ENCODE measurements at regions not wholly inside any gene's neighbourhood (a gene's known extent, or its start where the extent isn't known, plus 50 kb on each side); places are given as distances from the start of the nearest gene placed in this dataset.

- DNase-seq: no peak
These were observed 326.8 kb upstream of the SLC30A5 start for GRCh38 chr5:68766952-68767464.

- peak; percentile 24 for DNase-seq
These were observed 323.3 kb upstream of the SLC30A5 start for GRCh38 chr5:68770551-68770950.

DNA sequence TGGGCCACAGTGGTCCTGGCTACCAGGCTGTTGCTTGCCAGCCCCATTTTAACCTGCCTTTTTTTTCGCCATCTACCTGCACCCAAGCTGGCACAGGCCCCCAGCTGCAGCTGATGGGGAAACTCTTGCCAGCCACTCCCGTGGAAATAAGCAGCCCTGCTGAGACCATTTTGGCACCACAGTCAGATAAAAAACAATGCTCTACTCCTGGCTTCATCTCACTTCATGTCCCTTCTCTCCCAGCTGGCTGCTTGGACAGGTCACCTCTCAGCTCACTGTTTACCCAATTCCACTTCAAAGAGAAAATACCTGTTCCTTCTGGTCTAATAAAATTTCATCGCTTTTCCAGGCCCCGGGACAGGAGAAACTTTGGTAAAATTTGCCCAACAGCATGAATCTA lies 322.6 kb upstream of the SLC30A5 start:
- DNase-seq: no peak

DNA sequence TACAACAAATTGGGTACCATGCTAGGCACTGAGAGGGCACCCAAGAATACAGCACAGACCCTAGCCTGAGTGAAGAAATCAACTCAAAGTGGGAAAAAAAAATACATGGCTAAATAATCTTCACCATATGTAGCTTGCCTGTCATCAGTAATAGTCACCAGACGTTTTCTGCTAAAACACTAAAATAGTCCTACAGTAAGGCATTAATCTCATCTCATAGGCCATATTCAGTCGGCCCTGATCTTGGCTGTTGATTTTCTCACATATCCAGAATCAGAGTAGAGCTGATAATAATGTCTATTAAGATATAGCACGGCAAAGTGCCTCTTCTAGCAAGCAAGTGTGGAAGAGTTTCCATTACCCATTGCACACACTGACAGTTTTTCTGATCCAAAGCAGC lies 322.1 kb upstream of the SLC30A5 start:
- peak; percentile 29 for DNase-seq

DNA sequence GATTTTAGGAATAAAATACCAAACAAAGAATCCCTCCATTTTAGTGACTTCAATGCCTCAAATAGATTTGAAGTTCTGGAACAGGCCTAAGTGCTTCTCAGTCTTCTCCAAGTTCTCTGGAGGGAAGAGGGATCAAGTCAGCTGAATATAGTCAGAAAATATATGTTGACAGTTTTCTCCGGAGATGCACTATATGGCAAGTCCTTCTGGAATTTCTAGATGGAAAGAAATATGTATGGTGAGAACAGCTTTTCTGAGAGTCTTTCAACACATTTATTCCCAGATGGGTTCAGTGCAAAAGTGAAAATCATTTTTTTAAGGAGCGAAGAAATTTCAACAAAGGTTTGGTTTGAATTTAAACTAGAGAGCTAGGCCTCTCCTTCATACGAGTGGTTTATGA lies 317.4 kb upstream of the SLC30A5 start:
- no peak for DNase-seq

DNA sequence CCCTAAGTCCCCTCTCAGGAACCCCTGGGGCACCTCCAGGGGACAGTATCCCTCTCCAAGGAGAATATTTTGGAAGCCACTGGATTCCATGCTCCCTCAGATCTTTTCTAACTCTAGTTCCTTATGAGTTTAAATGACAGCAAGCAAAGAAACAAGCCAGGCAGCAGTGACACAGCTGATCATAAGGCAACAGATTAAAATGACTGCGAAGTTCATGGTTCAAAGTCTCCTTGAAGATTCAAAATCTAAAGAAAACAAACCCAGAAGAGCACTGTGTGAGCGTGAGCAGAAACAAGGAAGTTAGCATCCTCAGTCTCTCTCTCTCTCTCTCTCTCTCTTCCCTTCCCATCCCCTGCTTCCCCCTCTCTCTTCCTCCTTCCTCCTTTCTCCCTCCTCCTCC lies 316.7 kb upstream of the SLC30A5 start:
- no peak for DNase-seq

DNA sequence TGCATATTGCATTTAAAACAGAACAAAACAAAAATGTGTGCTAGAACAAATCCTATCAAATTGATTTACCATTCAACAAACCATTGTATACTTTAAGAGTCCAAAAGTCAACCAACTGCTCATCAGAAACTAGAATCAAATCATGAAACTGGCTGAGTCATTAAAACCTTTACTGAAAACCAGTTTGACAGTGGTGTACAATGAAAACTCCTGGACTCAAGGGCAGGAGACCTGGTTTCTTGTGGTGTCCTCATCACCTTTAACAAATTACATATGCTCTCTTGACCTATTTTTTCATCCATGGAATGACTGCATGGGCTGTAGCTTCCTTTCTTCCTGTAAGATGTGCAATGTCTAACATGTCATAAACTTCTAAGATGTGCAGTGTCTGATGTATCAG lies 315.3 kb upstream of the SLC30A5 start:
- no peak for DNase-seq

GRCh38 chr5:68780299-68780955 lies 313.4 kb upstream of the SLC30A5 start:
- DNase-seq: no peak

GRCh38 chr5:68793074-68793473 lies 300.7 kb upstream of the SLC30A5 start:
- DNase-seq: no peak

DNA sequence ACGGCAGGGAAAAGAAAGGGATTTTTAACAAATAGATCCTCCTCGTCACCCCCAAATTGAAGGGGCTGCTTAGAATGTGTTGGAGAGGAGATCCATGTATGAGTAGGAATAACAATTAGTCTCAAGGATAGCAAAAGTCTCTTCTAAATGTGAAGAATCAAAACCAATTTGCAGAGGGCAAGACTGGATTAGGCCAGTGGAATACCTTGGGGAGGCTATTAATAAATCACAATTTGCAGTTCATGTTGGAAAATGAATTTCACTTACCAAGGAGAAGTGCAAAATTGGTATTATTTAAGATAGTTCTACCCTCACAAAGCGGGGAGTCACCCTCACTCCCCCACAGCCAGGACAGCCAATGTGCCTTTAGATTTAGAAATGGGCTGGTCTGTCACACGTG lies 299.8 kb upstream of the SLC30A5 start:
- DNase-seq: no peak

DNA sequence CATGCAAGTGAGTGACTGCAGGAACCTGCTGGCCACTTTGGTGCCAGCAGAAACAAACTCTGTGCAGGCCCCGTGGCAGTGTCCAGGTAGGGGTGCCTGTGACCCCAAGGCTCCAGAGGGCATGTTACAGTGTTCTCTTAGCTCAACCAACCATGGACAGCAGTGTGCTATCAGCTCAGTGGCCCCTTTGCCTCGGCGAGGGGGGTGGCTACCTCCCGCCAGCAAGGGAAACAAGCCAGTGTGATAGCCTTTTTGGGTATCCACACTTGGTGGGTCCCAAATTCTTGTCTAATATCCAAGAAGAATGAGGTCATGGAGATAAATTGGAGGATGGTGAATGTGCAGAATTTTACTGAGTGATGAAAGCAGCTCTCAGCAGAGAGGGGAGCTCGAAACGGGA lies 298.6 kb upstream of the SLC30A5 start:
- DNase-seq: no peak

GRCh38 chr5:68798877-68799843 lies 294.7 kb upstream of the SLC30A5 start:
- no peak for DNase-seq

GRCh38 chr5:68802430-68802829 lies 291.4 kb upstream of the SLC30A5 start:
- no peak for DNase-seq

DNA sequence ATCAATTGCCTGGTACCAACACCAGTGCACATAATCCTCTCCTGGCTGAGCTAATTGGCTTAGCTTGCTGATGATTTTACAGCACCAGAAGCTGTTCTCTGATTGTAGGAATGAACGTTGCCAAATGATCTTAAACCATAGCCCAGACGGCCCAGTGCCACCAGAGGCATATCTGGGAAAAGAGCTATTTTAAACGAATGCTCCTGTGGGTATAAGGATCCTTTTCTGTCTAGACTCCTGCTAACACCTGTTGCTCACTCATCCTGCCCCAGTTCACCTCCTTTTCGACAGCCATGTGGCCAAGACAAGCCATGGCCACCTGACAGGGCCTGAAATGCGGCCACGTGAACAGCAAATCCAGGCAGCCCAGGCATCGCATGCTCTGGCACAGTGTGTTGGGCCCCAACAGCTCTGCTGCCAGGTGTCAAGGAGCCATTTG lies 289.9 kb upstream of the SLC30A5 start:
- DNase-seq: no peak

DNA sequence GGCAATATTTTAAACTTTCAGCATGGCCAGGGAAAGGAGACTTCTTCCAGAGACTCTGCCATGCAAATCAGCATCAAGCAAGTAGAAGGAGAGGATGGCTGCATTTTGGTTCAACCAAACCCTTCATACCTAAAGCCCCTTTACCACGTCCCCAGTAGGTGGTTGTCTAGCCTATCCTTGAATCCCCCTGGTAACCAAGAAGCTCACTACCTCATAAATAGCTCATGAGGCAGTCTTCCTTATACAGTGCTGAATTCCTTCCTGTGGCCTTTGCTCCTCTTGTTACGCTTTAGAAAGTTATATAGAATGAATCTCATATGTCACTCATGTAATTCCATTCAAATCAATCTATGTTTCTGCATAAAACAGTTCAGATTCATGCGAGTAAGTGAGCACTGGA lies 289.5 kb upstream of the SLC30A5 start:
- DNase-seq: no peak

GRCh38 chr5:68805444-68805843 lies 288.4 kb upstream of the SLC30A5 start:
- no peak for DNase-seq

- DNase-seq: no peak
These were observed 276.2 kb upstream of the SLC30A5 start for GRCh38 chr5:68817632-68818031.

- peak; percentile 72 for DNase-seq
These were observed 275.6 kb upstream of the SLC30A5 start for GRCh38 chr5:68818057-68818695.

- DNase-seq: no peak
These were observed 274.9 kb upstream of the SLC30A5 start for GRCh38 chr5:68818870-68819269.

DNA sequence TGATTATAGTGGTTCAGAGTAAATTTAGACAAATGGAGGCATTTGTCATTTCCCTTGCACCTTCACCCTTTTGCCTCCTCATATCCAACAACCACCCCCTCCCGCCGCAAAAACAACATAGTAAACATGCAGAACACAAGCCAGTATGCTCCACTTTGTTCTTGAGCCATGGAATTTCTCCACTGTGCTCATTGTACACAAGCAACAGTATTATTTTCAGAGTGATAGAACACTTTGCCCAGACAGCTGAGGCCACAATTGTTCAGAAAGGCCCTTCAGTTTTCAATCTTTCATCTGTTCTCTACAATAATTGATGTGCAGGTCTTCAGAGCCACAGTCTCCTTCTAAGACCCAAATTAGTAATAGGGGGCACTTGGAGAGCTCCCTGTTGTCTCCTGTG lies 272.8 kb upstream of the SLC30A5 start:
- no peak for DNase-seq

DNA sequence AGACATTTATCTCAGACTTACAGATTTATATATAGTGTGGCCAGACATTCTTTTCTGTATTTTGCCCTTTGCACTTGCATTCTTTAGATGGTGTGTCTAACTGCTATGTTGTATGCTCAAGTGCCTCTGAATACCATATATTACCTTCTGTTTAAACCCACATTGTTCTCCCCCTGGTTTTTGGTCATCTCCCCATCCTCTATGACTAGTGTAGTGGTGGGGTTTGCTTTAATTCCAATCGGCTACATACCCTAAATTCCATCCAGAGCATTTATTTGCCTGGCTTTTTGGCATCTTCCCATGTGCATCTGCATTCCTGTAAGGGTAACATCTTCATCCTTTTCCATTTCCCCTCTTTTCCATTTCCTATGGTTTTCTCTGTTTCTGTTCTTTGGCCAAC lies 271.0 kb upstream of the SLC30A5 start:
- no peak for DNase-seq

- DNase-seq: no peak
These were observed 270.5 kb upstream of the SLC30A5 start for GRCh38 chr5:68823301-68823700.

- DNase-seq: no peak
These were observed 263.4 kb upstream of the SLC30A5 start for GRCh38 chr5:68830377-68830898.
